ENCODE measurements at regions not wholly inside any gene's neighbourhood (a gene's known extent, or its start where the extent isn't known, plus 50 kb on each side); places are given as distances from the start of the nearest gene placed in this dataset.
"Not testable (repeated sequence)": the region's sequence is repeated elsewhere in the genome, so short reads cannot be mapped to it uniquely, and the experiment has no call there.

- ChIA-PET CTCF (no interaction called here), POLR2A (no interaction called here)
- Histone ChIP-seq H3K27me3 (ENCODE audit: control insufficient read depth, insufficient read depth, low read length) (peaks cover 2% of the 10 kb centered on the region), H3K4me3 (ENCODE audit: low read depth, low read length) (no peak overlapping the region), H3K27ac (ENCODE audit: low read depth, low read length) (no peak overlapping the region), H3K9me3 (ENCODE audit: control insufficient read depth, insufficient read depth, low read length) (no peaks in the 10 kb centered on the region)
- no peak for TF ChIP-seq CTCF (IDR thresholded peaks at IDR 0.05; ENCODE audit: low read depth, low read length)
- no peak for DNase-seq (ENCODE audit: low read depth, low spot score)
Measured at GRCh38 chr4:82126512-82127040, 247.2 kb downstream of the HNRNPD start.

GRCh38 chr4:82125787-82126297 is 247.9 kb downstream of the HNRNPD start:
- ChIA-PET CTCF (no interaction called here), POLR2A (no interaction called here)
- Histone ChIP-seq H3K27me3 (ENCODE audit: control insufficient read depth, insufficient read depth, low read length) (peaks cover 2% of the 10 kb centered on the region), H3K9me3 (ENCODE audit: control insufficient read depth, insufficient read depth, low read length) (no peaks in the 10 kb centered on the region), H3K4me3 (ENCODE audit: low read depth, low read length) (no peak overlapping the region), H3K27ac (ENCODE audit: low read depth, low read length) (no peak overlapping the region)
- TF ChIP-seq CTCF (IDR thresholded peaks at IDR 0.05; ENCODE audit: low read depth, low read length): no peak
- no peak for DNase-seq (ENCODE audit: low read depth, low spot score)

GRCh38 chr4:82124932-82125786 is 248.6 kb downstream of the HNRNPD start:
- ChIA-PET CTCF (no interaction called here), POLR2A (no interaction called here)
- TF ChIP-seq CTCF (IDR thresholded peaks at IDR 0.05; ENCODE audit: low read depth, low read length): no peak
- Histone ChIP-seq H3K9me3 (ENCODE audit: control insufficient read depth, insufficient read depth, low read length) (no peaks in the 10 kb centered on the region), H3K4me3 (ENCODE audit: low read depth, low read length) (no peak overlapping the region), H3K27ac (ENCODE audit: low read depth, low read length) (no peak overlapping the region), H3K27me3 (ENCODE audit: control insufficient read depth, insufficient read depth, low read length) (peaks cover 2% of the 10 kb centered on the region)
- DNase-seq (ENCODE audit: low read depth, low spot score): no peak

- DNase-seq (ENCODE audit: low read depth, low spot score): no peak
- Histone ChIP-seq H3K27me3 (ENCODE audit: control insufficient read depth, insufficient read depth, low read length) (peaks cover 2% of the 10 kb centered on the region), H3K9me3 (ENCODE audit: control insufficient read depth, insufficient read depth, low read length) (no peaks in the 10 kb centered on the region), H3K27ac (ENCODE audit: low read depth, low read length) (no peak overlapping the region), H3K4me3 (ENCODE audit: low read depth, low read length) (no peak overlapping the region)
- POLR2A ChIA-PET: no interaction called here
- CTCF ChIA-PET: no interaction called here
- no peak for TF ChIP-seq CTCF (IDR thresholded peaks at IDR 0.05; ENCODE audit: low read depth, low read length)
Measured at GRCh38 chr4:82124365-82124764, 249.4 kb downstream of the HNRNPD start.

- H3K27ac ChIP-seq (ENCODE audit: low read depth, low read length): no peak overlapping the region
- no peak for TF ChIP-seq CTCF (IDR thresholded peaks at IDR 0.05; ENCODE audit: low read depth, low read length)
- no peak for DNase-seq (ENCODE audit: low read depth, low spot score)
- ChIA-PET POLR2A (no interaction called here), CTCF (no interaction called here)
- H3K4me3 ChIP-seq (ENCODE audit: low read depth, low read length): no peak overlapping the region
- H3K27me3 ChIP-seq (ENCODE audit: control insufficient read depth, insufficient read depth, low read length): peaks cover 2% of the 10 kb centered on the region
- no peaks in the 10 kb centered on the region for H3K9me3 ChIP-seq (ENCODE audit: control insufficient read depth, insufficient read depth, low read length)
Measured at GRCh38 chr4:82123934-82124333, 249.9 kb downstream of the HNRNPD start.

- DNase-seq (ENCODE audit: low read depth, low spot score); H3K27ac ChIP-seq (ENCODE audit: low read depth, low read length); POLR2A ChIA-PET; H3K27me3 ChIP-seq (ENCODE audit: control insufficient read depth, insufficient read depth, low read length); CTCF ChIA-PET; H3K4me3 ChIP-seq (ENCODE audit: low read depth, low read length); H3K9me3 ChIP-seq (ENCODE audit: control insufficient read depth, insufficient read depth, low read length): not testable (repeated sequence)
Measured at GRCh38 chr4:82115183-82115582, 258.6 kb downstream of the HNRNPD start.
